Immature natural killer cell (primary cell): ENCODE measurements at regions not wholly inside any gene's neighbourhood (a gene's known extent, or its start where the extent isn't known, plus 50 kb on each side); places are given as distances from the start of the nearest gene placed in this dataset.
A peak's percentile ranks its signal among the peaks of the same experiment; 100 is the strongest.
"Not testable (repeated sequence)": the region's sequence is repeated elsewhere in the genome, so short reads cannot be mapped to it uniquely, and the experiment has no call there.

Experiments used
- DNase-seq, 3 donors: peaks; one replicate each; pipeline ENCODE4 v3.0.0; 2022; ENCODE audit warnings: mixed read lengths in 1 of 3
- H3K27ac Mint-ChIP-seq, 6 donors: one replicate each; pipeline ENCODE4 v1.8.0; 2020; ENCODE audit warnings: mixed read lengths in 6 of 6, mild to moderate bottlenecking in 5 of 6, inconsistent platforms in 4 of 6, moderate library complexity in 3 of 6
- H3K27me3 Mint-ChIP-seq, 3 donors: one replicate each; pipeline ENCODE4 v1.8.0; 2020 to 2021; ENCODE audit warnings: low read depth in 3 of 3, mild to moderate bottlenecking in 3 of 3, mixed read lengths in 3 of 3, moderate library complexity in 3 of 3, inconsistent platforms in 1 of 3
- H3K36me3 Mint-ChIP-seq, 3 donors: one replicate each; pipeline ENCODE4 v1.8.0; 2020; ENCODE audit warnings: mixed read lengths in 3 of 3, inconsistent platforms in 2 of 3, mild to moderate bottlenecking in 2 of 3
- H3K4me1 Mint-ChIP-seq, 2 donors: one replicate each; pipeline ENCODE4 v1.8.0; 2020; ENCODE audit warnings: inconsistent platforms in 2 of 2, mild to moderate bottlenecking in 2 of 2, mixed read lengths in 2 of 2, moderate library complexity in 1 of 2
- H3K4me3 Mint-ChIP-seq, 5 donors: one replicate each; pipeline ENCODE4 v1.8.0; 2020; ENCODE audit warnings: mild to moderate bottlenecking in 5 of 5, mixed read lengths in 5 of 5, inconsistent platforms in 3 of 5, moderate library complexity in 3 of 5
- H3K9me3 Mint-ChIP-seq, 6 donors: one replicate each; pipeline ENCODE4 v1.8.0; 2020; ENCODE audit warnings: mild to moderate bottlenecking in 6 of 6, mixed read lengths in 6 of 6, inconsistent platforms in 4 of 6, moderate library complexity in 3 of 6

GRCh38 chr7:35968140-35968940 lies 167.5 kb downstream of the SEPTIN7 start:
- Mint-ChIP-seq H3K4me3 (no peak overlapping the region), H3K4me1 (peaks cover 7% of the 10 kb centered on the region in 2 donors), H3K27me3 (peaks cover 7 to 12% (median 8%) of the 10 kb centered on the region in 3 donors), H3K36me3 (peaks cover 4 to 6% (median 6%) of the 10 kb centered on the region in 3 donors), H3K27ac (no peak overlapping the region), H3K9me3 (no peaks in the 10 kb centered on the region)
- DNase-seq: no peak

DNA sequence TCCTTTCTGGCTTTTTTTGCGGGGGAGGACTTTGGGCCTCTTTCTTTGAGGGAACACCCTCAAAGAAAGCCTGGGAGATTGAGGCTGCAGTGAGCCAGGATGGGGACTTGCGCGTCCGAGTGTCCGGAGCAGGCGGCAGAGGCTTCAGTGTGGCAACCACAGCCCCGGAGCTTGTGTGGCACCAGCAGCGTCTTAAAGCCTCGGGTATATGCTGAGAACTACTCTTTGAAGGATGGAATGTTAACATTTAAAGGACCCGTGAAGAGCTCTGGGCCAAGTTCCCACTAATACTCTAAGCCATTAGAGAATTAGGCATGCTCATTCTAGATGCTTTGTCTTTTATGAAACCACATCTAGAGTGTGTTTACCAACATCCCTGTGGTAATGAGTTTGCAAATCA lies 168.2 kb downstream of the SEPTIN7 start:
- Mint-ChIP-seq H3K9me3 (no peaks in the 10 kb centered on the region), H3K27me3 (peaks cover 7 to 12% (median 8%) of the 10 kb centered on the region in 3 donors), H3K4me1 (peaks cover 7% of the 10 kb centered on the region in 2 donors), H3K36me3 (peaks cover 4 to 6% (median 6%) of the 10 kb centered on the region in 3 donors), H3K27ac (no peak overlapping the region), H3K4me3 (no peak overlapping the region)
- DNase-seq: no peak

DNA sequence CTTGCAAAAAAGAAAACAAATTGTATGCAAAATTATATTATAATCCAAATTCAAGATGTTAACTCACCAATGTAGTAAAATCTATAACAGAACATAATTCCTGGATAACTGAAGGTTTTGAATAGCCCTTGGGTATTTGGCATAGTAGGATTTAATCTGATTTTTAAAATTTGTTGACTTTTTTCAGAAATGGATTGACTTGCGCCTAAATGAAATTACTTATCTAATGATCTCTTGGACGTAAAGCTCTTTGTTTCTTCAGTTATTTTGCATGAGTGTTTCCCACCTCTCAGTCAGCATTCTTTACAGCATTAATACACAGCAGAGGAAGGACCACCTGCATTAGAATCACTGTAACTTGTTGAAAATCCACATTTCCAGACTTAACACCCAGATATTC lies 169.6 kb downstream of the SEPTIN7 start:
- Mint-ChIP-seq H3K27ac (no peak overlapping the region), H3K27me3 (peaks cover 7 to 12% (median 8%) of the 10 kb centered on the region in 3 donors), H3K36me3 (peaks cover 4 to 6% (median 6%) of the 10 kb centered on the region in 3 donors), H3K4me1 (peaks cover 7% of the 10 kb centered on the region in 2 donors), H3K9me3 (no peaks in the 10 kb centered on the region), H3K4me3 (no peak overlapping the region)
- no peak for DNase-seq

GRCh38 chr7:35971133-35971891 lies 170.5 kb downstream of the SEPTIN7 start:
- Mint-ChIP-seq H3K4me1 (peaks cover 7% of the 10 kb centered on the region in 2 donors), H3K9me3 (no peaks in the 10 kb centered on the region), H3K36me3 (peaks cover 4 to 6% (median 6%) of the 10 kb centered on the region in 3 donors), H3K27me3 (peaks cover 7 to 17% (median 8%) of the 10 kb centered on the region in 3 donors), H3K27ac (no peak overlapping the region), H3K4me3 (peak overlapping the region; percentile 44 to 61 (median 53))
- DNase-seq: peak in 1 of 3 donors; percentile 9

- Mint-ChIP-seq H3K9me3 (no peaks in the 10 kb centered on the region), H3K36me3 (no peaks in the 10 kb centered on the region), H3K4me3 (no peak overlapping the region), H3K4me1 (peaks cover 7% of the 10 kb centered on the region in 2 donors), H3K27me3 (peaks cover 5 to 12% (median 5%) of the 10 kb centered on the region in 3 donors), H3K27ac (no peak overlapping the region)
- peak; percentile 49 to 62 (median 49) for DNase-seq
Observed at GRCh38 chr7:35975851-35976454, 175.1 kb downstream of the SEPTIN7 start.

DNA sequence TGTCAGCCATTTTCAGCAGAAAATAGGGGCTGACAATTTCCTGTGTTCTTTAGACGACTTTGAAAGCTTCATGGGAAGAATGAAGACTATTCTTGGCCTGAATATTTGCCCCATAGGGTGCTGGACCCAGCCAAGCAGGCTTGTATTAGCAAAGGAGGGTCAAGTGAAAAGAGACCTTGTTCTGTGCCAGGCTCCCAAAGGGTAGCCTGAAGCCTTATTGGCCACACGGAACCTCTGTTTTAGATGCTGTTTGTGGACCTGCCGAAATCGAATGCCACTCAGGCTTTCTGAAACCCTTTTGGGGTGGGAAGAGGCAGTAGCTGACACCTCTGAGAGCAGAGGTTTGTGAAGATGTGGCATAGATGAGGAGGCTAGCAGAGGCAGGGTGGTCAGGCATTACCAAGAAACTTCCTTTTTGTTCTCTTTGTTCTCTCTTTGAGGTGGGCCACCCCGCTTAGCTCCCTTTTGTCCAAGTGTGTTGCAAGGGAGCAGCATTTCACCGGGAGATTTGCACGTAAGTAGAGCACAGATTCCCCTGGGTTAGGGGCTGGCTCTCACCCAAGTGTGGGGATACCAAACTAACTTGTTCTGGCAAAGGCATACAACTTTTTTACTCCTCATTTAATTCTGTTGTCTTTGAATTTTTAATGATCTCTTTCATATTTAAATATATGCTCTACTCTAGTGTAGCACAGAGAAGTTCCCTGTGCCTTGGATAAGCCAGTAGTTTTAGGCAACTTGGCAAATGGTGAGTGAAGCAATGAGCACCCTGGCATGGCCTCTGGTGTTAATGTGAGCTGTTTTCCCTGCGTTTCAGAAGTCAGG lies 174.0 kb upstream of the EEPD1 start:
- Mint-ChIP-seq H3K27me3 (peaks cover 0 to 10% (median 2%) of the 10 kb centered on the region in 3 donors), H3K27ac (peak overlapping the region in 1 of 6 donors; percentile 36)
- not testable (repeated sequence) for H3K4me1 Mint-ChIP-seq, DNase-seq, H3K9me3 Mint-ChIP-seq, H3K36me3 Mint-ChIP-seq, H3K4me3 Mint-ChIP-seq

DNA sequence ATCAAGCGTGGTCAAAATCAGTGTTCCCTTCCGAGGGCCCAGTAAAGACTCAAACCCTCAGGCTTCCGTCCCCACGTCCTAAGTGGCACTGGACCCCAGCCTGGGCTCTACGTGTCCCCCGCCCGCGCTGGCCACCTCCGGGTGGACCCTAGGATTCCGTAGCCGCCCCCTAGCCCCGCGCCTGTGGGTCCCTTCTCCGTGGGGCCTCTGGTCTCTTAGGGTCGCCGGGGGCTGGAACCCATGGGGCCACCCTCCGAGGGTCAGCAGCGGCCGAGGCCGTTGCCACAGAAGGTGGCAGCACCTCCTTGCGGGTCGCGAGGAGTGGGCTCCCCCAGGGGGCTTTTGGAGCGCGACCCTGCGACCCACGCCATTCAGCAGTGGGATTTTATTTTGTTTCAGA lies 170.5 kb upstream of the EEPD1 start:
- no peaks in the 10 kb centered on the region for H3K9me3 Mint-ChIP-seq
- H3K27me3 Mint-ChIP-seq: peaks cover 2 to 5% (median 2%) of the 10 kb centered on the region in 3 donors
- no peak overlapping the region for H3K27ac Mint-ChIP-seq
- no peak overlapping the region for H3K4me3 Mint-ChIP-seq
- no peak for DNase-seq
- H3K36me3 Mint-ChIP-seq: no peaks in the 10 kb centered on the region
- H3K4me1 Mint-ChIP-seq: no peaks in the 10 kb centered on the region

DNA sequence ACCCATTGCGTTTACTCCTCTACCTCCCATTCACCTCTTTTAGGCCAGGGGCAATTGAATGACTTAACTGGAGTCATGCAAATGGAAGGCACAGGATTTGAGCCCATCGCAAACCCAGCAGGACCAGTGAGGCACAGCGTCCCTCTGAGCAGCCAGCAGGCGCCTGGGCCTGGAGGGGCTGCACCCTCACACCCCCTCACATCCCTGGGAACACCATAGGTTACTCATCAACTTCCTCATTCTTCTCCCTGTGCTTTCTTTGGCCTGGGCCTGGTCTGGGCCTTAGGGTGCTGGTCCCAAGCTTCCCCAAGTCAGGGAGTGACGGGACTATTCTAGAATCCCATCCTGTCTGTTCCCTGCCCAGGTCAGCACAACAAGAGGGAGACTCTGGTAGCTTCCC lies 169.4 kb upstream of the EEPD1 start:
- Mint-ChIP-seq H3K36me3 (no peaks in the 10 kb centered on the region), H3K27ac (no peak overlapping the region), H3K4me1 (no peaks in the 10 kb centered on the region), H3K4me3 (no peak overlapping the region), H3K9me3 (no peaks in the 10 kb centered on the region), H3K27me3 (peaks cover 2 to 7% (median 4%) of the 10 kb centered on the region in 3 donors)
- DNase-seq: no peak

- Mint-ChIP-seq H3K36me3 (no peaks in the 10 kb centered on the region), H3K27ac (no peak overlapping the region)
Observed at GRCh38 chr7:35985126-35985754, 167.8 kb upstream of the EEPD1 start.

DNA sequence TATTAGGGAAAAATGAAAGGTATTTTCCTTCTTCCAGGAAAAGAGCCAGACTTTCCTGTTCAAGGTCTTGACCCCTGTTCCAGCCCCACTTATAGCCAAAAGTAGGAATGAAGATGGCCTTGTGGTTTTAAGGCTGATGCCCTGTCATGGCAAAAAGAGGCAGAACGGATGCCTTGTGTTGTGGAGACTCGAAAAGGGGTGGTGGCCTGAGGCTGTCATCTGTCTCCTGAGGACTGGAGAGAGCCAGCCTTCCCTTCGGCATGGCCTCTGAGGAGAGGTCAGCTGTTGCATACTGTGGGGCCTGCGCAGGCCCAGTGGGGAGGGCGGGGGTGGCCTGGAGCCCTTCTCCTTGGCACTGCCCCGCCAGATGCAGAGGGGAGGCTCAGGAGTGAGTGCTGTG lies 166.0 kb upstream of the EEPD1 start:
- no peak for DNase-seq

More at GRCh38 chr7:35985126-35985754, 167.8 kb upstream of the EEPD1 start:
- Mint-ChIP-seq H3K27me3 (peaks cover 2 to 10% (median 4%) of the 10 kb centered on the region in 3 donors), H3K9me3 (no peaks in the 10 kb centered on the region), H3K4me1 (no peaks in the 10 kb centered on the region), H3K4me3 (no peak overlapping the region)
- DNase-seq: peak; percentile 38 to 53 (median 46)

GRCh38 chr7:35988105-35988504 lies 164.9 kb upstream of the EEPD1 start:
- Mint-ChIP-seq H3K27ac (no peak overlapping the region), H3K9me3 (no peaks in the 10 kb centered on the region), H3K36me3 (no peaks in the 10 kb centered on the region), H3K27me3 (peaks cover 1 to 8% (median 7%) of the 10 kb centered on the region in 3 donors), H3K4me3 (no peak overlapping the region), H3K4me1 (peaks cover 0 to 2% of the 10 kb centered on the region in 2 donors)
- no peak for DNase-seq

More for the DNA sequence above, 166.0 kb upstream of the EEPD1 start:
- Mint-ChIP-seq H3K9me3 (no peaks in the 10 kb centered on the region), H3K27ac (no peak overlapping the region), H3K36me3 (no peaks in the 10 kb centered on the region), H3K27me3 (peaks cover 0 to 9% (median 7%) of the 10 kb centered on the region in 3 donors), H3K4me1 (peaks cover 0 to 2% of the 10 kb centered on the region in 2 donors), H3K4me3 (no peak overlapping the region)

GRCh38 chr7:35988818-35989217 lies 164.2 kb upstream of the EEPD1 start:
- Mint-ChIP-seq H3K4me1 (peaks cover 0 to 2% of the 10 kb centered on the region in 2 donors), H3K4me3 (no peak overlapping the region), H3K36me3 (no peaks in the 10 kb centered on the region), H3K27ac (no peak overlapping the region), H3K9me3 (no peaks in the 10 kb centered on the region), H3K27me3 (peaks cover 2 to 7% (median 7%) of the 10 kb centered on the region in 3 donors)
- no peak for DNase-seq
